Effector CD8-positive, alpha-beta T cell (primary cell): ENCODE measurements at regions not wholly inside any gene's neighbourhood (a gene's known extent, or its start where the extent isn't known, plus 50 kb on each side); places are given as distances from the start of the nearest gene placed in this dataset.
A peak's percentile ranks its signal among the peaks of the same experiment; 100 is the strongest.

ENCODE experiments used
- DNase-seq: peaks from one replicate; lab custom pipeline; 2025; lab: John Stamatoyannopoulos, UW

DNA sequence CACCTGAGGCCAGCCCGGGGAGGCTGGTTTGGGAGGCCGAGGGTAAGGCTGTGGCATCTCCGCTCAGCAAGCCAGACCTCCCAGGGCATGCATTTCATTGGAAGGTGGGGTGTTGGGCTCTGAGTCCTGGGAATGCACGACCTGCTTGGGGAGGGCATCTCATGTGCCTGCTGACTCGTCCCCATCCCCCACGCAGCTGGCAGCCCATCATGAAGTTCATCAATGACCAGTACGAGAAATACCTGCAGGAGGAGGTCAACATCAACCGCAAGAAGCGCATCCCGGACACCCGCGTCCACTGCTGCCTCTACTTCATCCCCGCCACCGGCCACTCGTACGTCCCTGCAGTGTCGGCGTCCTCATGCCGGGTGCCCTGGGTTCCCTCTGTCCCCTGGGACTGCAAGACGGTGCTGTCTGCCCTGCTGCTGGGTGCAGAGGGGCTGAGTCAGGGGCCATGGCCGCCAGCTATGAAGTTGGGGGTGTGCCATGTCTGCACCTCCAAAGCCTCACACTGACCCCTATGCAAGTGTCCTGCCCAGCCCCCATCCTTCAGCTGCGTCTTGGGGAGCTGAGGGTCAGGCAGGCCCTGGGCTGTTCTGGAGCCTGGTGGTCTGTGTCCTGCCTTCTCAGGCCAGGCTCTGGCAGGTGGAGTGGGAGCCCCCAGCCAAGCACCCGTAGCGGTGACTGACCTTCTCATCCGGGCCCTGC, 347.9 kb downstream of the SEC14L1 start:
- DNase-seq: no peak

DNA sequence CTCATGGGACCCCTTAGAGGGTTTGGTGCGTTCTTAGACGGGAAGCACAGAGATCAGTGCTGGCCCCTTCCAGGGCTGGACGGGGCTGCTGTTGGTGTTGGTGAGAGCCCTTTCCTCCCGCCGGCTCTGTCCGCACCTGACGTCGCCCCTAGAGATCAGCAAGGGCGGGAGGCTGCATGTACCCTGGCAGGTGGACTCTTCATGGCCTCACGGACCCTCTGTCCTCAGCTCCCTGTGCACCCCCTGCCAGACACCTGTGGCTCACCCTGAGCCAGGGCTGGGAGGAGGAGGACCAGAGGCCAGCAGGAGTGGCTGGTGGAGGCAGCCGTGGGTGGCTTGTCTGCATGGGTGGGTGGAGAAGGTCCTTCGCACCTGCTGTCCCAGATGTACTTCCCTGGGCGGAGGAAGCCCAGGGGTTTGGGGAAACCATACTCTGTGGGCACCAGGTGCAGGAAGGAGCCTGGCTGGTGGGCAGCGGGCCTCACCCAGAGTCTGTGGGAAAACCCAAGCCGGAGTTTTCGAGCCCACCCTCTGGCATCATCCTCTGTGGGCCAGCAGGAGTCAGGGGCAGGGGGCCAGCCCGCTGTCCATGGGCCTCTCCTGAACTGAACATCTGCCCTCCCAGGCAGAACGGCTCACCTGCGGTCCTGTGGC, 348.6 kb downstream of the SEC14L1 start:
- DNase-seq: no peak

DNA sequence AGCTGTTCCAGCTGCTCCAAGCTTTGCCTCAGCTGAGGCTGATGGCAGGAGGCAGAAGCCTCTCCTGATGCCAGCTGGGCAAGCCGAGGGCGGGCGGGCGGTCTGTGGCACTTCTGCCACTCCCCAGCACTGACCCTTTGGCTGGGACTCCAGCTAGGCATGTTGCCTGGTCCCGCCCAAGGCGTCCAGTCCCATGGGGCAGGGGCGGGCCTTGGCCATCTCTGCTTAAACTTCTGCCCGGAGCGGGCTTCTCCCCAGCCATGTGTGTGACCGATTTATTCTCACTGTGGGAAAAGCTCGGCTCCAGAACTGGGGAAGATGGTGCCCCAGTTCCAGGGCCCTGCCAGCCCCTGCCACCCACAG, 349.1 kb downstream of the SEC14L1 start:
- DNase-seq: no peak

DNA sequence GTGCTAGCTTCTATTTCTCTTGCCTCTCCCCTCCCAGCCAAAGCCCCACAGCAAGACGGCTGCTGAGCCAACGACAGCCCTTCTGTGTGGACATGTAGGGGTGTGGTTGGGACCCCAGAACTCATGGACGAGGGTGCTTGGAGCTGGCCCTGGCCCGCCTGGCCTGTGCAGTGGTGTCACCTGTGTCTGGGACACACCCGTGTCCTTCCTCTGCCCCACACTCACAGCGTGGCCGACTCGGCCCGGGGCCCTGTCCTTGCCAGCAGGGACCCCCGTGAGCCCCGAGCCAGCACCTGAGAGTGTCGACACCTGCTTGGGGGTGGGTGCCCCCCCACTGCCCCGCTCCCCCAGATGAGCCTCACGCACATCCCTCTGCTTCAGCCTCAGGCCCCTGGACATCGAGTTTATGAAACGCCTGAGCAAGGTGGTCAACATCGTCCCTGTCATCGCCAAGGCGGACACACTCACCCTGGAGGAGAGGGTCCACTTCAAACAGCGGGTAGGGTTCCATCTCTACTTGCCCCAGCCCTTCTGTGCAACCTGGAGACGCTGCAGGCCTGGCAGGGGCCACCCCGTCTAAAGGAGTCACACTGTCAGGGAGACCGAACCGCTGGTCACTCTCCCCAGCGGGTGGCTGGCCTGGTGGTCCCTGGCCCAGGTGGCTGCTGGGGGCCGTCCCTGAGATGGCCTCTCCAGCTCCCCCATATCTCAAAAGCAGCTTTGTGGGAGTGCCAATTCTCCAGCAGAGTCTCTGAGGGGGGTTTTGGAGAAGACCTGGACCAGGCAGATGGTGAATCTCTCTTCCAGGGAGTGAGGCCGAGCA, 349.8 kb downstream of the SEC14L1 start:
- DNase-seq: no peak

DNA sequence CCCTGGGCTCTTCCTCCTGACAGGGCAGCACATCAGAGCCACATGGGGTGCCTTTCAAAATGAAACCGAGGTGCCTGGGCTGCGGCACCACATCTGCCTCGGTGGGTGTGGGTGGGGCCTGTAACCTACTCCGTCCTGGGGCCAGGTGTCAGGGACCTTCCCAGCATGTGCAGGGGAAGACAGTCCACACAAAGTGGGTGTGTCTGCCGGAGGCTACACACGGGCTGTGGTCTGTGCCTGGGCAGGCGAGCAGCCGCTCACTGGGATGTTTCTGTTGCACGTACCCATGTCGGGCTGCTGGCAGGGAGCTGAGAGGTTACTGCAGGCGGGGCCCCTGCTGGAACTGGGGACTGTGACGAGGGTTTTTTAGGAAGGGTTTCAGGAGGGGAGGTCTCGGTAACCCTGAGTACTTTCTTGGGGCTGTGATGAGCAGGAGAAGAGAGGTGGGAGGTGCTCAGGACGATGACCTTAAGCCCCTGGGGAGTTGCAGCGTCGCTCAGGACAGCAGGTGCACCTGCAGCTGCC, 351.2 kb downstream of the SEC14L1 start:
- DNase-seq: no peak

DNA sequence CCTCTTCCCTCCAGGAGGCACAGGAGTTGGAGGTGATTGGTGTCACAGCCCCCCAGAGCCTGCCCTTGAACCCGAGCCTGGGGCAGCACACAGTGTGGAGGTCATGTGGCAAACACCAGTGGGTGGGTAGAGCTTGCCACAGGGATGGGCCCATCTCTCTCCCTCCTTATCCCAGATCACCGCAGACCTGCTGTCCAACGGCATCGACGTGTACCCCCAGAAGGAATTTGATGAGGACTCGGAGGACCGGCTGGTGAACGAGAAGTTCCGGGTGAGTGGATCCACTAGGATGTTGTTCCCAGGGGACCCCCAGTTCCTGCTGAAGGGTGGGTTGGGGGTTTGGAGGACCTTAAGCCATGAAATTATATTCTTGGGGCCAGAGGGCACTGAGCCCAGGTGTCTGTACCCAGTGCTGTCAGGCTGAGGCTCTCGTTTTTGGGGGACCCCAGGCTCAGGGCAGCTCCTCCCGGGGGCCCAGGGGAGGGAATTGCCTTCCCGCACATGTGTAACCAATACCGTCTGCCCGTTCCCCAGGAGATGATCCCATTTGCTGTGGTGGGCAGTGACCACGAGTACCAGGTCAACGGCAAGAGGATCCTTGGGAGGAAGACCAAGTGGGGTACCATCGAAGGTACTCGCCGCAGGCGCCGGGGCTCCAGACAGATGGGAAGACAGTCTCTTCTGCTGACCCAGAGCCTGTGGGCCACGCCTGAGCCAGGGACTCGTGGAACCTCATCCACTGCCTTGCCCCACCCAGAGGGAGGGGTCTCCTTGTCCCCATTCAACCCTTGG, 351.9 kb downstream of the SEC14L1 start:
- no peak for DNase-seq

DNA sequence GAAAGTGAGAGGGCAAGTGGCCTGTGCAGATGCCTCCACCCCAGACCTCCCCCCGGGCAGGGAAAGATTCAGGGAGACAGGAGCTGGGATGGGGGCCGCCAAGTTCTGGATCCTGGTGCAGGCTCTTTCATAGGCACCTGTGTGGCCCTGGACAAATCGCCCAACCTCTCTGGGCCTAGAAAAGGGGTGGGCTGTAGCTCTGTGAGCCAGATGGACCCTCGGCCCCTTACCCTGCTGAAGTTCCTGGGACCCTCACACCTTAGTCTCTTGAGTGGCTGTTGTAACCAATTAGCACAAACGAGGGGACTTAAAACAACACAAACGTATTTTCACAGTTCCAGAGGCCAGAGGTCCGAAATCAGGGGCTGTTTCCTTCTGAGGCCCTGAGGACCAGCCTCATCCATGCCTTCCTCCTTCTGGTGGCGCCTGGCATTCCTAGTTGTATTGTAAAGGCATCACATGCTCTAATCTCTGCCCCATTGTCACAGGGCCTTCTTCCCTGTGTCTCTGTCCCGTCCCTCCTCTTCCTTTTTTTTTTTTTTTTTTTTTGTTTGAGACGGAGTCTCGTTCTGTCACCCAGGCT, 352.6 kb downstream of the SEC14L1 start:
- no peak for DNase-seq

DNA sequence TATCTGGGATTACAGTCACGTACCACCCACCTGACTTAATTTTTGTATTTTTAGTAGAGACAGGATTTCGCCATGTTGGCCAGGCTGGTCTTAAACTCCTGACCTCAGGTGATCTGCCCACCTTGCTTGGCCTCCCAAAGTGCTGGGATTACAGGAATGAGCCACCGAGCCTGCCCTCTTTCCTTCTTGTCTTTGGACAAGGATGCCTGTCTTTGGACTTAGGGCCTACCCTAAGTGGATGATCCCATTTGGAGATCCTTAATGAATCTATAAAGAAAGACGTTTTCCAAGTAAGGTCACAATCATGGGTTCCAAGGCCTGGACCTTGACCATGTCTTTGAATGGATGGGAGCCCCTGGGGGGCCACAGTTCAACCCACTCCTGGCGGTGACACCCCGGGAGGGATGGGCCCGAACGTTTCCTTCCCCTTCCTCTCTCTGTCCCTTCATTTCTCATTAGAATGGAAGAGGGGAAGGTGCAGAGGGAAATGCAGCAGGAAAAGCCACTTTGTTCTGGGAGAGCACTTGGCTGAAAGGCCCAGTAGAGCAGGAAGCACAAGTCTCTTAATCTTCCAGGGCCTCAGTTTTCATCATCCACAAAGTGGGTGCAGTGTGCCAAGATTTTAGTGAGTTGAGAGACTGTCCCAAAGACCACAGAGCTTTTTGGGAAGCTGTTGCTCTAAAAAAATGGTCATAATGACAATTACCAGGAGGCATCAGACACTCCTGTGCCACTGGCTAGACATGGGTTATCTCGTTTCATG, 353.3 kb downstream of the SEC14L1 start:
- no peak for DNase-seq

DNA sequence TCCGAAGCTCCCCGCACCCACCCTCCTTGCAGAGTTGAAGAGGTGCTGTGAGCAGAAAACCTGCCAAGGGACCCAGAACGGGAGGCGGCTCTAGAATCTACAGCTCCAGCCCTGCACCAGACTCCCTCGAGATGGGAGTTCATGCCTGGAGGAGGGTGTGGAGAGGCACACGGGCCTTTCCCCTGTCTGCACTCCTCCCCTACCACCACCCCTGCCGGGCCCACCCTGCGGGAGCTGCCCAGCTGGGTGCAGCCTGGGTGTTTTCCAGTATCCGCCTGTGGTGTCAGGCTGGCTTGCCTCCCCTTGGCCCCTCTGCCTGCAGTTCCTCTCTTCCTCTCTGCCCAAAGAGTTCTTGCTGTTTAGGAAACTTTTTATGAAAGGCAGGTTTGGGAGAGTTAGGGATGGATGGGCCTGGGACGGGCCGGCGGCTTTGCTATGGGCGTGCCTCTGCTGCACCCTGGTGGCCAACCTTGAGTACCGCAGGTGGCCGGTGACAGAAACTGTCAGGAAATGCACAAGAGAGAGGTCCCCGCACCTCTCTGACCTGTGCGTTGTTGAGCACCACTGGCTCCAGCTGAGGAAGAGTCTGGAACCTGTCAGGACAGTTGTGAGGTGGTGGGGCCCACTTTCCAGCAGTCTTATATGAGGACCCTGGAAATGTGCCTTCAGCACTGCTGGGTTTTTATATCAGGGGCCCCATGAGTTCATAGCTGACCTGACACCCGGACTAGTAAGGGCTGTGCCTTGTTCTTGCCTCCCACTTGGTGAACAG, 354.1 kb downstream of the SEC14L1 start:
- DNase-seq: peak; percentile 72

DNA sequence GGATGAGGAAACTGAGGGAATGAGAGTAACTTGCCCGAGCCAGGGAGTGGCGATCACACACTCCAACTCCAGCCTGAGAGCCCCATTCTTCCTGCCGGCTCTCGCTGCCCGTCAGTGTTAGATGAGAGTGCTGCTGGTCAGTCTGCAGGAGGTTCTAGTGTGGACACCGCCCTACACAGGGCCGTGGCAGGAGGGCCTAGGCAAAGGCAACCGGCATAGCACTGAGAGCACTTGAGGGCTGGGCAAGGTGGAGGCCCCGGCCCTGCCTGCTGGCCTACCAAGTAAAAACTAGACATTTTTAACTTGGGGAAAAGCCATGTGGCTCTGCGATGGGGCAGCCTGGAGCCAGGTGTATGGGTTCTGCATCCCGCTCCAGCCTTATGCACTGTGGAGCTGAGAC, 354.8 kb downstream of the SEC14L1 start:
- no peak for DNase-seq

DNA sequence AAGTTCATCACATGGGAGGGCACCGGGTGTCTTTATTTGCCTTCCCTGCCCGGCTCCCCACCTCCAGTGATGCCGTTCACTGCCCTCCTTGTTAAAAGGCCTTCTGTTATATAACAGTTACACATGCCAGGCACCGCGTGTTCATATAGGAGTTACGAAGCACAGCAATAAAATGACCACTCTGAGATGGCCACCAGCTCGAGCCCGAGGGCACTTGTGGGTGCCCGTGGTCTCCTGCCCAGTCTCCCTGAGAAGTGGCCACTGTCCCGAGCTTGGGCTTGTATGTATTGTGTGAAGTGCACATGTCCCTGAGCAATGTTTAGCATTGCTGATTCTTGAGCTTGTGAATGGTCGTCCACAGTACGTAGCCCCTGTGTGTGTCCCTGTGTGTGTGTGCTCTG, 355.6 kb downstream of the SEC14L1 start:
- no peak for DNase-seq

DNA sequence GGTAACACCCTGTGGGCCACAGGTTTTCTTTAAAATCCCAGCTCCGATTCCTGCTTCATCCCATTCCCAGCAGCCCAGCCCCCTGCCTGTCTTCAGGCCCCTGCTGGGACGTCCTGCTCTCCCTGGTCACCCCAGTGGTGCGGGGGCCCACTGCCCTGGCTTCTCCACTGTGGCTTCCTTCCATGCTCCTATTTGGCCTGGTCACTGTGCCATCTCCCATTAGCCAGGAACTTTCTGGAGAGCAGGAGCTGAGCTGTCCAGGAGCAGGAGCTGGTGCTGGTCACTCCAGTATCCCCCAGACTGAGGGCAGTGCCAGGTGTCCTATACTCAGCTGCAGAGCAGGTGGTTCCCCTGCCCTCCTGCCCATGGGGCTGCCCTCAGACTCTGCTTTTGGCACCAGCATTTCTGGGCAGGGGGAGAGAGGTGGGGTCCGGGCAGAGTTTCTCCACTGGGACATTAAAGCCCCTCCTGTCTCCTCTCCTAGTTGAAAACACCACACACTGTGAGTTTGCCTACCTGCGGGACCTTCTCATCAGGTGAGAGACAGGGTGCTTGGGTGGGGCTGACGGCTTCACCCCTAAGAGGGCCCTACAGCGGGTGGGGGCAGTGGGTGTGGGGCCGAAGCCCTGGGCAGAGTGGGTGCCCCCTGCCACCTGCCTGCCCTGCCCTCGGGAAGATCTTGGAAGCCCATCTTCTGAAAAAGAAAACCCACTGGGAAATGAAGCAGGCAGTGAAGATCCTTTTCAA, 356.2 kb downstream of the SEC14L1 start:
- no peak for DNase-seq

DNA sequence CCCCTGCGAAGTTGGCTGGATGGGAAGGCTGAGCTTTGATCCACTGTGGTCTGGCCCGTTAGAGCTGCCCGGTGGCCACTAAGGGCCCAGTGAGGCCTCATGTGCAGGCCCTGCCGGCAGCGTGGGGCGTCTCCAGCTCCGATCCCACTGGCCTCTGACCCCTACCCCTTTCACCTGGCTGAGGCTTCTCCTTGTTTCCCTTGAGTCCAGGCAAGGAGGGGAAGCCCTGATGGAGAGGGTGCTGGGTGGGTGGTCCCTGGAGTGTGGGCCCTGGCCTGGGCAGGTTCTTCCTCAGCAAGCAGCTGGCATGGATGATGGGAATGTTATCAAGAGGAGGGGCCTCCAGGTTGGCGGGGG, 356.8 kb downstream of the SEC14L1 start:
- no peak for DNase-seq

DNA sequence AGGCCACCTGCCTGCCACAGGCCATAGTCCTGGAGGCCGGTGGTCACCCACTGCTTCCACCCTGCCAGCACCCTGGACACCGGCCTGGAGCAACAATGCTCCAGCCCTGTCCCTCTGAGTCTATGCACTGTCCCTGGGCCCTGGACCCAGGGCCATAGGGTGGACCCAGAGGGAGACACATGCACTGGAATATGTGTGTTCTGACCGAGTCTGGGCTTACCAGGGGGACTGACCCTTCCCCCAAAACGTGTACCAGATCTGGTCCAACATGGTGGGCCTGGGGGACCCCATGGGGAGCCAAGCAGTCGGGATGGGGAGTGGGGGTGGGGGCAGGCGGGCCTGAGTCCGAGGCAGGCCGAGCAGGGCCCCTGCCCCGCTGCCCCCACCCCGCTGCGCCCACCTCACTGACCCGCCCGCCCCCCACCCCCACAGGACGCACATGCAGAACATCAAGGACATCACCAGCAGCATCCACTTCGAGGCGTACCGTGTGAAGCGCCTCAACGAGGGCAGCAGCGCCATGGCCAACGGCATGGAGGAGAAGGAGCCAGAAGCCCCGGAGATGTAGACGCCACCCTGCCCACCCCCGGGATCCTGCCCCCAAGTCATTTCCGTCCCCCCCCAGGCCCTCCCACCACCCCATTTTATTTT, 357.4 kb downstream of the SEC14L1 start:
- DNase-seq: no peak

DNA sequence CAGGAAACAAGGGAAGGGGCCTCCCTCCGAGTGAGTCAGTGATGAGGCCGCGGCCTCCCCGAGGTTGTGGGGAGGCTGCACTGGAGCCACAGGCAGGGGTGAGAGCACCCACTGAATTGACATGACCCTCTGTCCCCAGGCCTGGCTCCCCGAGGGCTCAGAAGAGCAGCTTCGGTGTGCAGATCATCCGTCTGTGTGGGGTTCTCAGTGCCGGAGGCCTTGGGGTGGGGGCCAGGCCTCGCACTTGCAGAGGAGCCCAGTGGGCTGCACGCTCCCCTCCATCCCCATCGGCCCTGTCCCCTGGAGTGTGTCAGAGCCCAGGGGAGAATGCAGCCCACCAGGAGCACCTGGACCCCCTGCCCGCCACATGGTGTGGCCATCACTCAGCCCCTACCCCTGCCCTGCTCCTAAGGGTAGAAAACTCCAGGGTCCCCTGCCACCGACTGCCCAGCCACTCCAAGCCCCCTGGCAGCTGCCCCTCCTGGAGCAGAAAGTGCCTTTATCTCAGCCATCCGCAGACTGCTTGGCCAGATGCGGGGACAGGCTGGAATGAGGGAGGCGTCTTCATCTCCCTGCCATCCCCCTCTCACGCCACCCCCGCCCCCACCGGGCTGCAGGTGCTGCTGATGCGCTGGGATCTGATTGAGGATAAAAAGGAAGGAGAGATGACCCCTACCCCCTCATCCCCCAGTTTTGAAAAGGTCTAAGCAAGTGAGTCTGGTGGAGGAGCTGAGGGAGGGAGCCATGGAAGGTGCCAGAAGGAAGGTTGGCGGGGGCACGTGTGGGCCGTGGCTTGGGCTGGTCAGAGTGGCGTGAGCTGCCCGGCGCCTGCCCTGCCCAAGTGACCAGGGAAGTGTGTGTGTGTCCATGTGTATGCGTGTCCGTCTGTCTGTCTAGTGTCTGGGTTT, 358.3 kb downstream of the SEC14L1 start:
- no peak for DNase-seq

DNA sequence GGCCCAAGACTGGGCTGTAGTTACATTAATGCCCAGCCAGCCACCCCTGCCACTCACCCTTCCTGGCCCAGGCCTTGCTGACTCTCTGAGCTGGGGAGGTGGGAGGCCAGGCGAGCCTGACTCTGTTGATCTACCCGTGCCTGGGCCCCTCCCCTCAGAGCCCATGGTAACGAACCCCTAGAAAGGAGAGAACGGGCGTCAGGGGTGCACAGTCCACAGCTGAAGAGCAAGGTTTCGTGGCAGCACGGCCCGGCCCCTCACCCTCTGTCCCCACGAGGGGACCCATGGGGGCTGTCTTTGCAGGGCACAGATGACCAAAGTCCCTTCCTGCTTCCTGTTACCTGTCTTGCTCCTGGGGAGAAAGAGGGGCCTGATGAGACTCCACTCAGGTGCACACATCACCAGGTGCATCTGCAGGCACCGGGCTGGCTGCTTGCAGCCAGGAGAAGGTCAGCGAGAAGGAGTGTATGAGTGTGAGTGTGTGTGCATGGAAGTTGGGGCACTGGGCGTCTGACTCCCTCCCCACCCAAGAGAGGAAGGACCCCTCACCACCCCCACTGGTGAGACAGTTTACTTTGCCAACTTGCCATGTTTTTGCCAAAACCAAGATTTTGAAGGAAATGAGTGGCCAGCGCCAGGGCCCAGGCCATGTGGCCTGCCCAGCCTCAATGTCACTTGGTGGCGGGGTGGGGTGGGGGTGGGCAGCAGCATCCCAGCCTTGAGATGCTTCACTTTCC, 359.1 kb downstream of the SEC14L1 start:
- DNase-seq: no peak

DNA sequence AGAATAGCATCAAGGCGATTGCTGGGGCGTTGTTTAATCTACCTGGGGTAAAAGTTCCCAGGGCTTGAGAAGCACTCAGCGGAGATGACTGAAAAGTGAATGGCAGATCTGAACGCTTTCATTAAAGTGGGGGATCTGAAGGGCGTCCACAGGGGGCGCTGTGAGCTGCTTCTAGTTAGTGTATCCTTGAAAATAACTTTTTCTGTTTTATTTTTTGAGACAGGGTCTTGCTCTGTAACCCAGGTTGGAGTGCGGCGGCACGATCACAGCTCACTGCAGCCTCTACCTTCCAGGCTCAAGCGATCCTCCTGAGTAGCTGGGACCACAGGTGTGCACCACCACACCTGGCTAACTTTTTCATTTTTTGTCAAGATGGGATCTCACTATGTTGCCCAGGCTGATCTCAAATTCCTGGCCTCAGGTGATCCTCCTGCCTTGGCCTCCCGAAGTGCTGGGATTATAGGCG, 360.4 kb downstream of the SEC14L1 start:
- no peak for DNase-seq
